ENCODE measurements at regions not wholly inside any gene's neighbourhood (a gene's known extent, or its start where the extent isn't known, plus 50 kb on each side); places are given as distances from the start of the nearest gene placed in this dataset.

GRCh38 chr11:71075871-71076420, 176.4 kb downstream of the SHANK2 start:
- DNase-seq (ENCODE audit: low spot score) = no peak

GRCh38 chr11:71075116-71075720, 177.2 kb downstream of the SHANK2 start:
- DNase-seq (ENCODE audit: low spot score) = no peak

- DNase-seq (ENCODE audit: low spot score) = no peak
These were observed 180.5 kb downstream of the SHANK2 start for GRCh38 chr11:71071736-71072509.

GRCh38 chr11:71070490-71071453, 181.6 kb downstream of the SHANK2 start:
- no peak for DNase-seq (ENCODE audit: low spot score)

GRCh38 chr11:71068963-71069362, 183.4 kb downstream of the SHANK2 start:
- DNase-seq (ENCODE audit: low spot score) = no peak

GRCh38 chr11:71067753-71068152, 184.6 kb downstream of the SHANK2 start:
- DNase-seq (ENCODE audit: low spot score) = no peak

- DNase-seq (ENCODE audit: low spot score) = no peak
These were observed 186.1 kb downstream of the SHANK2 start for GRCh38 chr11:71066311-71066710.

GRCh38 chr11:71065841-71066240, 186.5 kb downstream of the SHANK2 start:
- DNase-seq (ENCODE audit: low spot score) = no peak

GRCh38 chr11:71064702-71065515, 187.5 kb downstream of the SHANK2 start:
- no peak for DNase-seq (ENCODE audit: low spot score)

- no peak for DNase-seq (ENCODE audit: low spot score)
These were observed 188.2 kb downstream of the SHANK2 start for GRCh38 chr11:71064183-71064582.

- DNase-seq (ENCODE audit: low spot score) = no peak
These were observed 189.2 kb downstream of the SHANK2 start for GRCh38 chr11:71063129-71063528.

GRCh38 chr11:71062199-71062598, 190.2 kb downstream of the SHANK2 start:
- DNase-seq (ENCODE audit: low spot score) = no peak

- no peak for DNase-seq (ENCODE audit: low spot score)
These were observed 192.0 kb downstream of the SHANK2 start for GRCh38 chr11:71060391-71060791.

- DNase-seq (ENCODE audit: low spot score) = no peak
These were observed 192.7 kb downstream of the SHANK2 start for GRCh38 chr11:71059662-71060061.

GRCh38 chr11:71055925-71056324, 196.5 kb downstream of the SHANK2 start:
- no peak for DNase-seq (ENCODE audit: low spot score)

All from hematopoietic multipotent progenitor cell treated with erythropoietin and hydrocortisone succinate and interleukin-3 and kit ligand, for 15 days (in vitro differentiated cells).